ENCODE measurements at regions not wholly inside any gene's neighbourhood (a gene's known extent, or its start where the extent isn't known, plus 50 kb on each side); places are given as distances from the start of the nearest gene placed in this dataset.
"Not testable (repeated sequence)": the region's sequence is repeated elsewhere in the genome, so short reads cannot be mapped to it uniquely, and the experiment has no call there.

DNA sequence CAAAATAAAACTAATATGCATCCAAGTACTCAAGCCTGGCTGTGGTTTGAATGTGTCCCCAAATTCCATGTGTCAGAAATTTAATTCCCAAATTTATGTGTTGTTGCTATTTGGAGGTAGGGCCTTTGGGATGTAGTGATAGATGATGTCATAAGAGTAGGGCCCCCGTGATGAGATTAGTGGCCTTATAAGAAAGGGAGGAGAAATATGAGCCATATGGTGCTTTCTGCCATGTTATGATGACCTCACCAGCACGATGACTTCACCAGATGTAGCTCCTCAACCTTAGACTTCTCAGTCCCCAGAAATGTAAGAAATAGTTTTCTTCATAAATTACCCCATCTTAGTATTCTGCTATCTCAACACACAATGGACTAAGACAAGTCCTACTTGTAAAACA, 2264.0 kb downstream of the ARAP2 start:
- Histone ChIP-seq H3K9me3 (ENCODE audit: control insufficient read depth, low read length) (no peaks in the 10 kb centered on the region), H3K27me3 (ENCODE audit: control insufficient read depth, insufficient read depth, low read length) (no peaks in the 10 kb centered on the region), H3K36me3 (ENCODE audit: control insufficient read depth, insufficient read depth, low read length) (no peaks in the 10 kb centered on the region), H3K9ac (no peak overlapping the region), H3K79me2 (no peaks in the 10 kb centered on the region), H3K4me1 (no peaks in the 10 kb centered on the region), H2AFZ (no peak overlapping the region), H3K4me3 (ENCODE audit: low read depth, low read length) (no peak overlapping the region), H3K4me2 (ENCODE audit: low read length) (no peak overlapping the region), H3K27ac (no peak overlapping the region)
- TF ChIP-seq, protein P1, sequence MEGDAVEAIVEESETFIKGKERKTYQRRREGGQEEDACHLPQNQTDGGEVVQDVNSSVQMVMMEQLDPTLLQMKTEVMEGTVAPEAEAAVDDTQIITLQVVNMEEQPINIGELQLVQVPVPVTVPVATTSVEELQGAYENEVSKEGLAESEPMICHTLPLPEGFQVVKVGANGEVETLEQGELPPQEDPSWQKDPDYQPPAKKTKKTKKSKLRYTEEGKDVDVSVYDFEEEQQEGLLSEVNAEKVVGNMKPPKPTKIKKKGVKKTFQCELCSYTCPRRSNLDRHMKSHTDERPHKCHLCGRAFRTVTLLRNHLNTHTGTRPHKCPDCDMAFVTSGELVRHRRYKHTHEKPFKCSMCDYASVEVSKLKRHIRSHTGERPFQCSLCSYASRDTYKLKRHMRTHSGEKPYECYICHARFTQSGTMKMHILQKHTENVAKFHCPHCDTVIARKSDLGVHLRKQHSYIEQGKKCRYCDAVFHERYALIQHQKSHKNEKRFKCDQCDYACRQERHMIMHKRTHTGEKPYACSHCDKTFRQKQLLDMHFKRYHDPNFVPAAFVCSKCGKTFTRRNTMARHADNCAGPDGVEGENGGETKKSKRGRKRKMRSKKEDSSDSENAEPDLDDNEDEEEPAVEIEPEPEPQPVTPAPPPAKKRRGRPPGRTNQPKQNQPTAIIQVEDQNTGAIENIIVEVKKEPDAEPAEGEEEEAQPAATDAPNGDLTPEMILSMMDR (IDR thresholded peaks at IDR 0.05): no peak

DNA sequence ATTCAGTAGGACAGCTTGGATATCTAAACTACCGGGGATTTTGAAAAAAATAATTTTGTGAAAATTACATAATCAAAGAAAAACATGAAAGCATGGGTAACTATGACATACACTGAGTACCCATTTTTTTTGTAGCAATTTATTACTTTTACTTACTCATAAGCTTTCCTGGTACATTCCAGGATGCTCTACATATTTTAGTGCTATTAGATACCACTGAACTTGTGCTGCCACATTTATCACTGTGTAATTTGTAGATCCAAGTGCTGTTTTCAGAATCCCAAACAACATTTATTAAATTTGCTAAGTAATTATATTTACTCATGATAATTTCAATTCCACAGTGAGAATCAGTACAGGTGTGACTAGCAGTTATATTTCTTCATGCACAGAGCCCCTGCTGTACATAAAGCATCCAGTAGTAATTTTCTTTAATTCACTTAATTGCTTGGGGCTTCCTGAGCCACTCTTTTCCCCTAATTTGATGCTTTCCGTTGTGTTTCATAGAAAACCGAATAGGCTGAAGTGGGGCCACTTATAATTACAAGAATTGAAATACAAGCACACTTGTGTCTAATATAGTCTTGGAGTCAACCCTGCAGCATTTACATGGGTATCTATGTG, 2254.4 kb downstream of the ARAP2 start:
- Histone ChIP-seq H3K4me2 (ENCODE audit: low read length) (no peak overlapping the region), H3K79me2 (no peaks in the 10 kb centered on the region), H3K36me3 (ENCODE audit: control insufficient read depth, insufficient read depth, low read length) (no peaks in the 10 kb centered on the region), H3K4me1 (no peaks in the 10 kb centered on the region), H3K27ac (no peak overlapping the region), H3K9me3 (ENCODE audit: control insufficient read depth, low read length) (no peaks in the 10 kb centered on the region), H3K4me3 (ENCODE audit: low read depth, low read length) (no peak overlapping the region), H3K9ac (no peak overlapping the region), H3K27me3 (ENCODE audit: control insufficient read depth, insufficient read depth, low read length) (no peaks in the 10 kb centered on the region), H2AFZ (no peak overlapping the region)
- TF ChIP-seq, protein P1 (IDR thresholded peaks at IDR 0.05): no peak

DNA sequence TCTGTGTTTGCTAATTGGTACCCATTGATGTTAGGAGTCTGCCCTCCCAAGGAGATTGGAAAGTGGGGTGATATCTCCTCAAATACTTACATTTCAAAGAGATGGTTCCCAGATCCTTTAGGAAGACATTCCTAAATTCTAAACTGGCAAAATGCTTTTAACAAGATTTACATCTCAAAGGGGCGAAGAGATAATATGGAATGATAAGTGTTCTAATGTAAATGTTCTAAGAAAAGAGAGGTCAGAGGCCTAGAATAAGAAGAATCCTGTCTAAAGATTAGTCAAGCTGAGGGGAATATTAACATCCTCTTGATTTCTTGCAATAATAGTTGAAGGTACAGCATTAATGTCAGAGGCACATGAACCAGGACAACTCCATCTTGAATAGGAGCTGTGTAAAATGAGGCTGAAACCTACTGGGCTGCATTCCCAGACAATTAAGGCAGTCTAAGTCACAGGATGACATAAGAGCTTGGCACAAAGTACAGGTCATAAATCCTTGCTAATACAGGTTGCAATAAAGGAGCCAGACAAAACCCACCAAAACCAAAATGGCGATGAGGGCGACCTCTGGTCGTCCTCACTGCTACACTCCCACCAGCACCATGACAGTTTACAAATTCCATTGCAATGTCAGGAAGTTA, 2248.1 kb downstream of the ARAP2 start:
- Histone ChIP-seq H3K36me3 (ENCODE audit: control insufficient read depth, insufficient read depth, low read length) (no peaks in the 10 kb centered on the region), H3K4me1 (no peaks in the 10 kb centered on the region), H3K79me2 (no peaks in the 10 kb centered on the region), H3K9ac (no peak overlapping the region), H3K4me3 (ENCODE audit: low read depth, low read length) (no peak overlapping the region), H2AFZ (no peak overlapping the region), H3K27me3 (ENCODE audit: control insufficient read depth, insufficient read depth, low read length) (no peaks in the 10 kb centered on the region), H3K4me2 (ENCODE audit: low read length) (no peak overlapping the region), H3K9me3 (ENCODE audit: control insufficient read depth, low read length) (no peaks in the 10 kb centered on the region), H3K27ac (no peak overlapping the region)
- TF ChIP-seq, protein P1 (IDR thresholded peaks at IDR 0.05): no peak

DNA sequence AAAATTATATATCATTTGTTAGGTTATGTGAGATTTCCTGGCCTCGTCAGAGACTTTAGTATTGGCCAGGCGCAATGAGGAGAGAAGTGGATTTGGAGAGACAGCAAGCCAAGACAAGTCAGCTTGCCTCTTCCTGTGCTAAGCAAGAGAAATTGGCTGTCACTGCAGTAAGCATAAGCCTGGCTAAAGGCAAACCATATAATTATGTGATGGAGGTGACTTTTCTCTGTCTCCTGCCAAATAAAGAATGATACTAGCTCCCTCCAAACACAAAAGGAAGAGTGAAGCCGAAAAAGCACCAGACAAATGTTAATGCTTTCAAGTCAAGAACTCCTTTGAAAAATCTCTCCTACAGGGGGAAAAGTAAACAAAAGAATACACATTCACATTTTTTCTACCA, 2246.0 kb downstream of the ARAP2 start:
- Histone ChIP-seq H2AFZ (no peak overlapping the region), H3K36me3 (ENCODE audit: control insufficient read depth, insufficient read depth, low read length) (no peaks in the 10 kb centered on the region), H3K4me3 (ENCODE audit: low read depth, low read length) (no peak overlapping the region), H3K79me2 (no peaks in the 10 kb centered on the region), H3K27me3 (ENCODE audit: control insufficient read depth, insufficient read depth, low read length) (no peaks in the 10 kb centered on the region), H3K9me3 (ENCODE audit: control insufficient read depth, low read length) (no peaks in the 10 kb centered on the region), H3K27ac (no peak overlapping the region), H3K4me1 (no peaks in the 10 kb centered on the region), H3K4me2 (ENCODE audit: low read length) (no peak overlapping the region), H3K9ac (no peak overlapping the region)
- TF ChIP-seq, protein P1 (IDR thresholded peaks at IDR 0.05): no peak

DNA sequence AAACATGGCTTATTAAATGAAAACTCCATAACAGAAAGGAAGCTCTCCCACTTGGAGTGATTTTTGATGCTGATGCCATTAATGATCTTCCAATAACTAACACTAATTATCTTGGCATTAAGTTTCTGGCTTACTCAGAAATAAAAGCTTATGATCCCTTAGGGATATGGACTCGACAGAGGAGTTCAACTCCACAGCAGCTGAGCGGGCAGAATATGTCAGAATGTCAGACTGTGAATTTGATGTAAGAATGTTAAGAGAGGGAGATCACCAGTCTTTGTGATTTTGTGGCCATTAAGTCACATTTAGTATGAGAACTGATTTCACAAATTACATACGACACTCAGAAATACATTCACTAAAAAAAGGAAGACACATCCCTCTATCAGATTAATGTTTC, 2244.0 kb downstream of the ARAP2 start:
- no peak overlapping the region for H3K4me3 ChIP-seq (ENCODE audit: low read depth, low read length)
- no peak overlapping the region for H3K27ac ChIP-seq
- H2AFZ ChIP-seq: no peak overlapping the region
- H3K4me1 ChIP-seq: no peaks in the 10 kb centered on the region
- H3K9me3 ChIP-seq (ENCODE audit: control insufficient read depth, low read length): no peaks in the 10 kb centered on the region
- TF ChIP-seq, protein P1 (IDR thresholded peaks at IDR 0.05): no peak
- H3K79me2 ChIP-seq: no peaks in the 10 kb centered on the region
- H3K9ac ChIP-seq: no peak overlapping the region
- H3K4me2 ChIP-seq (ENCODE audit: low read length): no peak overlapping the region
- H3K27me3 ChIP-seq (ENCODE audit: control insufficient read depth, insufficient read depth, low read length): no peaks in the 10 kb centered on the region
- no peaks in the 10 kb centered on the region for H3K36me3 ChIP-seq (ENCODE audit: control insufficient read depth, insufficient read depth, low read length)

DNA sequence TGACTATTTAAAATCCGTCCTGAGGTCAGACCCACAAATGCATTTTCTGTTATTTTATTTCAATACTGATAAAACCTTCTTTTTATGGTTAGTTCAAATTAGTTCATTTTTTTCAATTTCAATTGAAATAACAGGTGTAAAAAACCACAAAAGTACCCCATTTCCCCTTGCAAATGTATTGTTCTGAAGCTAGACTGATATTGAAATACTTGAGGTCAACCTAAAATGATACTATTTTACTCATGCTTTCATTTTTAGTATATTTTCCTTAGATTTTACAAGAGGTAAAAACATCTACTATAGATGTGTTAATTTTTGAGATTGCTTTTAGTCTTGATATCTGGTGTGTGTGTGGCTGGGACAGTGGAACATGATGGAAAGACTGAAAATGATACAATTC, 2237.8 kb downstream of the ARAP2 start:
- H3K9me3 ChIP-seq (ENCODE audit: control insufficient read depth, low read length); H3K9ac ChIP-seq; H3K27ac ChIP-seq; H3K4me2 ChIP-seq (ENCODE audit: low read length); H3K79me2 ChIP-seq; H3K27me3 ChIP-seq (ENCODE audit: control insufficient read depth, insufficient read depth, low read length); H2AFZ ChIP-seq; H3K36me3 ChIP-seq (ENCODE audit: control insufficient read depth, insufficient read depth, low read length); H3K4me1 ChIP-seq; H3K4me3 ChIP-seq (ENCODE audit: low read depth, low read length): not testable (repeated sequence)
